Muscle layer of duodenum (tissue), 2 donors: ENCODE measurements at regions not wholly inside any gene's neighbourhood (a gene's known extent, or its start where the extent isn't known, plus 50 kb on each side); places are given as distances from the start of the nearest gene placed in this dataset.
"Not testable (repeated sequence)": the region's sequence is repeated elsewhere in the genome, so short reads cannot be mapped to it uniquely, and the experiment has no call there.

ENCODE experiments used
- H3K27ac ChIP-seq: one replicate; pipeline ENCODE4 v1.7.0; 2013; ENCODE audit warnings: mild to moderate bottlenecking, low read length
- H3K27me3 ChIP-seq: one replicate; pipeline ENCODE4 v1.7.0; 2013; ENCODE audit warnings: low read depth, mild to moderate bottlenecking, control low read depth, low read length
- H3K36me3 ChIP-seq, 2 donors: one replicate each; pipeline ENCODE4 v1.7.0; 2013; ENCODE audit warnings: low read length in 2 of 2, control low read depth in 1 of 2, mild to moderate bottlenecking in 1 of 2; ENCODE audit not compliant: insufficient read depth in 2 of 2, control insufficient read depth in 1 of 2
- H3K4me1 ChIP-seq, 2 donors: one replicate each; pipeline ENCODE4 v1.7.0; 2013; ENCODE audit warnings: low read length in 2 of 2, mild to moderate bottlenecking in 2 of 2, control low read depth in 1 of 2, moderate library complexity in 1 of 2; ENCODE audit not compliant: insufficient read depth in 2 of 2, control insufficient read depth in 1 of 2
- H3K4me3 ChIP-seq, 2 donors: one replicate each; pipeline ENCODE4 v1.7.0; 2013; ENCODE audit warnings: low read length in 2 of 2, low read depth in 1 of 2, mild to moderate bottlenecking in 1 of 2
- H3K9me3 ChIP-seq, 2 donors: one replicate each; pipeline ENCODE4 v1.7.0; 2013; ENCODE audit warnings: low read length in 2 of 2, control low read depth in 1 of 2, mild to moderate bottlenecking in 1 of 2; ENCODE audit not compliant: control insufficient read depth in 1 of 2
- donor health status: healthy.

GRCh38 chr7:114082642-114083165 is 163.9 kb upstream of the PPP1R3A start:
- Histone ChIP-seq H3K27ac (peak overlapping the region; percentile 97), H3K9me3 (no peaks in the 10 kb centered on the region), H3K4me1 (peaks cover 0 to 3% of the 10 kb centered on the region in 2 donors), H3K4me3 (peak overlapping the region; percentile 87 to 92), H3K36me3 (no peaks in the 10 kb centered on the region), H3K27me3 (peaks cover 6% of the 10 kb centered on the region)

GRCh38 chr7:114081606-114082425 is 163.0 kb upstream of the PPP1R3A start:
- H3K36me3 ChIP-seq: no peaks in the 10 kb centered on the region
- peak overlapping the region; percentile 87 to 92 for H3K4me3 ChIP-seq
- peaks cover 0 to 3% of the 10 kb centered on the region in 2 donors for H3K4me1 ChIP-seq
- H3K27ac ChIP-seq: no peak overlapping the region
- no peaks in the 10 kb centered on the region for H3K9me3 ChIP-seq
- H3K27me3 ChIP-seq: peaks cover 6% of the 10 kb centered on the region

DNA sequence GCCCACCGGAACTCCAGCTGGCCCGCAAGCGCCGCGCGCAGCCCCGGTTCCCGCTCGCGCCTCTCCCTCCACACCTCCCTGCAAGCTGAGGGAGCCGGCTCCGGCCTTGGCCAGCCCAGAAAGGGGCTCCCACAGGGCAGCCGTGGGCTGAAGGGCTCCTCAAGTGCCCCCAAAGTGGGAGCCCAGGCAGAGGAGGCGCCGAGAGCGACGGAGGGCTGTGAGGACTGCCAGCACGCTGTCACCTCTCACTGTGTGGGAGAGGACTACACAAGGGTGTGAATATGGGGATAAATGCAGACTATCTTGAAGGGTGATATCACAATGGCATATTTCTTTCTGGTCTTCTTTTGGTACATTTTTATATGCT is 158.3 kb upstream of the PPP1R3A start:
- H3K36me3 ChIP-seq, H3K4me3 ChIP-seq, H3K4me1 ChIP-seq, H3K27ac ChIP-seq, H3K9me3 ChIP-seq, H3K27me3 ChIP-seq: not testable (repeated sequence)

GRCh38 chr7:114076392-114077157 is 157.8 kb upstream of the PPP1R3A start:
- not testable (repeated sequence) for H3K9me3 ChIP-seq, H3K4me3 ChIP-seq, H3K36me3 ChIP-seq, H3K27me3 ChIP-seq, H3K4me1 ChIP-seq, H3K27ac ChIP-seq

DNA sequence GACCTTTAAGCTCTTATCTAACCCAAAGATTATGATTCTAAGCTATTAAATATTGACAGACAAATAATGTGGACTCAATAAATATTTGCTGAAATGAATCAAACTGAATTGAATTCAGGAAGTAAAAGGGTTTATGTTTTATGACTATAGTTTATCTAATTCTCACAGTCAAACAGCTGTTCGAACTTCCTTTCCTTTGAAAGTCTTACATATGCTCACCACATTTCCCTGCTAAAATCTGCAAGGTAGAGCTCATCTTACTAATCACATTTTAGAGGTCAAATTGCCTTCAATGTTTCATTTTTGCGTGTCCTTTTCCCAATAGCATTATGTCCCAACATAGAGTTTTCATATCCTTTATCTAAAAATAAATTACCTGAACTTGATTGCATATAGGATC is 154.9 kb upstream of the PPP1R3A start:
- Histone ChIP-seq H3K36me3 (no peaks in the 10 kb centered on the region), H3K4me1 (no peaks in the 10 kb centered on the region), H3K27ac (no peak overlapping the region), H3K27me3 (no peaks in the 10 kb centered on the region), H3K4me3 (no peak overlapping the region), H3K9me3 (no peaks in the 10 kb centered on the region)

DNA sequence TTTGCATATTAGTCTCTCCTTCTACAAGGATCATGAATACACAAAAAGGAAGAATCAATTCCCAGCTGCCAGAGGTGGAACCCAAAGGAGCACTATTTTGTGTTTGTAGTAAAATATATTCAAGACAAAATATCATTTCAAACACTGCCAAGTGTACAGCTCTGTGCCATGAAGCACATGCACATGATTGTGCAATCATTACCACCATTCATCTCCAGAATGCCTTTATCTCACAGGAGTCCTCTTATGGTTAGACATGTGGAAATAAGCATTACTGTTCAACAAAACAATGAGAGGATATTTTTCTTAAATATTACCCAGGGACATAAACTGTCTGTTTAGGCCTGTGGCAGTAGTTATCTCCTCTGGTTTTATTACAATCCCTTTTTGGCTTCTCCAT is 151.4 kb upstream of the PPP1R3A start:
- no peaks in the 10 kb centered on the region for H3K4me1 ChIP-seq
- no peaks in the 10 kb centered on the region for H3K27me3 ChIP-seq
- H3K27ac ChIP-seq: no peak overlapping the region
- no peak overlapping the region for H3K4me3 ChIP-seq
- H3K9me3 ChIP-seq: no peaks in the 10 kb centered on the region
- H3K36me3 ChIP-seq: no peaks in the 10 kb centered on the region

- H3K9me3 ChIP-seq: no peaks in the 10 kb centered on the region
- H3K36me3 ChIP-seq: no peaks in the 10 kb centered on the region
- no peaks in the 10 kb centered on the region for H3K27me3 ChIP-seq
- H3K27ac ChIP-seq: no peak overlapping the region
- H3K4me3 ChIP-seq: no peak overlapping the region
- H3K4me1 ChIP-seq: no peaks in the 10 kb centered on the region
Measured at GRCh38 chr7:114062810-114063209, 144.0 kb upstream of the PPP1R3A start.

GRCh38 chr7:114051871-114052331 is 133.1 kb upstream of the PPP1R3A start:
- no peaks in the 10 kb centered on the region for H3K27me3 ChIP-seq

DNA sequence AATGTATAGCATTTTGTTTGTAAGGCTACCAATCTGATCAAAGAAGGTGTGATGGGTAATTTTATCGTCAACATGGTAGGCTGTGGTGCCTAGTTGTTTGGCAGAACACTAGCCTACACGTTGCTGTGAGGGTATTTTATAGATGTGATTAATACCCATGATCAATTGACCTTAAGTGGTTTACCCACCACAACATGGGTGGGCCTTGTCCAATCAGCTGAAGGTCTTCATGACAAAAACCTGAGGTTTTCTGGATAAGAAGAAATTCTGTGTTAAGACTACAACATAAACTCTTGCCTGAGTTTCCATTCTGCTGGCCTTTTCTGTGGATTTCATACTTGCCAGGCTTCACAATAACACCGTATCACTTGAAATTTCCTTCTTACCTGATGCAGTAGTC is 131.8 kb upstream of the PPP1R3A start:
- Histone ChIP-seq H3K4me1 (no peaks in the 10 kb centered on the region), H3K27ac (no peak overlapping the region), H3K36me3 (no peaks in the 10 kb centered on the region), H3K9me3 (no peaks in the 10 kb centered on the region), H3K4me3 (no peak overlapping the region), H3K27me3 (no peaks in the 10 kb centered on the region)

More at GRCh38 chr7:114051871-114052331, 133.1 kb upstream of the PPP1R3A start:
- no peaks in the 10 kb centered on the region for H3K4me1 ChIP-seq
- H3K9me3 ChIP-seq: no peaks in the 10 kb centered on the region
- H3K36me3 ChIP-seq: no peaks in the 10 kb centered on the region
- H3K4me3 ChIP-seq: no peak overlapping the region
- H3K27ac ChIP-seq: no peak overlapping the region

DNA sequence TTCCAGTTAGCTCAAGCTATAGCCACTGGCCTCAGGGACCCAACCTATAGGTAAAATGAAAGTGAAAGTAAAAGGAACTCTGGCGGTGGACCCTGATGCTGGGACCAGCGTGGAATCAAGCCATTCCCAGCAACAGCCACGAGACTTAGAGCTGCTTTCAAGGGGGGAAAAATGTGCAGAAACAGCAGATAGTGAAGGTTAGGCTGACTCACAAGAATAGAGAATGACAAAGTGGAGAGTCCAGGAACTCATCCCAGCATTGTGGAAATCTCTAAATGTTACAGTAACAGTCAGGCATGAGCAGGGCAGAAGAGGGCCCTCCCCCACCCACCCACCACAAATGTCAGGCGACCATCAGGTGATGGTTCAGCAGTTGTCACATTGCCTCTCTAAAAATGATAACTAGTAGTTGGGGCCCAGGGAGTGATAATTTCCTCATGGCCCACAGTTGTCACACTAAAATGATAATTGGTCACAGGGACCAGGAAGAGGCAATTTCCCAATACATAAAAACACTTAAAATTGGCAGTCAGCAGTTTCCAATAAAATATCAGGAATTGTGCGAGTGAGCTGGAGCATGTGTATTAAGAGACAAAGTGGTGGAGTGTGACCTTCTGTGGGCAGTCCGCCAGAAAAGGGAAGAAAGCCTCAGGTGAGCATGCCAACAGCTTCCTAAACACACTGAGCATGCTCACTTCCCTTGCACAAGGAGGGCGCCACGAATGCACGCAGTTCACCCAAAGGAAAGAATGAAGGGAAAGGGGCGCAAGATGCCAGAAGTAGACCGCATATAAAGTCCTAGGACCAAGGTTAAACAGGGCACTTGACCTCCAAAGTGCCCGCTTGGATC is 129.8 kb upstream of the PPP1R3A start:
- H3K27ac ChIP-seq: no peak overlapping the region
- peak overlapping the region; percentile 22 to 46 for H3K4me3 ChIP-seq
- H3K27me3 ChIP-seq: no peaks in the 10 kb centered on the region
- no peaks in the 10 kb centered on the region for H3K9me3 ChIP-seq
- H3K4me1 ChIP-seq: no peaks in the 10 kb centered on the region
- no peaks in the 10 kb centered on the region for H3K36me3 ChIP-seq

DNA sequence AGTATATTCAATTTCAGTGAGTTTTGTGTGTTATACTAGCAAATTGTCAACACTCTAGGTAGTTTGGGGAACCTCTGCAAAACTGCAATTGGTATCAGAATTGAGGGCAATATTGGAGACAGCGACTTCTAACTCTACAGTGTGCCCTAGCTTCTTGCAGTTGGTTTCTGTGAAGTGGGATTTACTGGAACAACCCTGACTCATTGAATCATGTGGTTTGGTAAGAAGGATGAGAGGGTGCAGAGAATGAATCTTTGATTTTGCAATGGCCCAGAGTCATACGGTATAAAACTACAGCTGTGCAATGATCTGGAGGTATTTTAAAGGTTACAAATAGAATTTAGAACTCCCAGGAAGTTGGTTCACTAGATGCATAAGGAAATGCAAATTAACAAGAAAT is 129.1 kb upstream of the PPP1R3A start:
- H3K27ac ChIP-seq: no peak overlapping the region
- no peaks in the 10 kb centered on the region for H3K9me3 ChIP-seq
- H3K4me3 ChIP-seq: peak overlapping the region in 1 of 2 donors; percentile 46
- no peaks in the 10 kb centered on the region for H3K4me1 ChIP-seq
- H3K36me3 ChIP-seq: no peaks in the 10 kb centered on the region
- H3K27me3 ChIP-seq: no peaks in the 10 kb centered on the region
